Calu3 (cell line): ENCODE measurements at regions not wholly inside any gene's neighbourhood (a gene's known extent, or its start where the extent isn't known, plus 50 kb on each side); places are given as distances from the start of the nearest gene placed in this dataset.

Experiments used
- BruUV-seq: library from RNA; stranded (reverse); fragments of 400-500 nt; replicated peaks from 2 replicates; lab custom pipeline; 2021; lab: Mats Ljungman, UMichigan
- CTCF ChIA-PET: fragments of 300-600 bp; sonication (Branson Sonifier 250); formaldehyde crosslinking; loops from one replicate; lab custom pipeline; 2022; ENCODE audit warnings: antibody characterized with exemption; lab: Charles Lee
- DNase-seq: peaks from one replicate; pipeline ENCODE4 v3.0.0; 2022
- H3K27ac Mint-ChIP-seq: one replicate; pipeline ENCODE4 v1.8.0; 2022; ENCODE audit warnings: mixed read lengths; ENCODE audit not compliant: unreplicated experiment
- H3K27me3 Mint-ChIP-seq: one replicate; pipeline ENCODE4 v1.8.0; 2022; ENCODE audit warnings: mixed read lengths; ENCODE audit not compliant: unreplicated experiment
- H3K36me3 Mint-ChIP-seq: one replicate; pipeline ENCODE4 v1.8.0; 2022; ENCODE audit warnings: mild to moderate bottlenecking, moderate library complexity, mixed read lengths; ENCODE audit not compliant: insufficient read depth, unreplicated experiment
- H3K4me1 Mint-ChIP-seq: one replicate; pipeline ENCODE4 v1.8.0; 2022; ENCODE audit warnings: mild to moderate bottlenecking, low read depth, mixed read lengths; ENCODE audit not compliant: unreplicated experiment
- H3K4me3 Mint-ChIP-seq: one replicate; pipeline ENCODE4 v1.8.0; 2022; ENCODE audit warnings: mild to moderate bottlenecking, low read depth, moderate library complexity, mixed read lengths; ENCODE audit not compliant: unreplicated experiment
- H3K9me3 Mint-ChIP-seq: one replicate; pipeline ENCODE4 v1.8.0; 2022; ENCODE audit warnings: low read depth, mixed read lengths; ENCODE audit not compliant: unreplicated experiment
- CTCF ChIP-seq: fragments of 200-600 bp; IDR thresholded peaks from one replicate; pipeline ENCODE4 v1.8.0; 2022; ENCODE audit warnings: antibody characterized with exemption; ENCODE audit not compliant: unreplicated experiment
- intact Hi-C: fragments of 100-400 bp; cut with micrococcal nuclease; formaldehyde crosslinking; loops from one replicate; pipeline ENCODE4 v1.10.0; 2022; ENCODE audit not compliant: unreplicated experiment

- Mint-ChIP-seq H3K4me3 (no peak overlapping the region), H3K4me1 (peaks cover 15% of the 10 kb centered on the region), H3K27ac (no peak overlapping the region)
These were observed 846.5 kb upstream of the ALCAM start for GRCh38 chr3:104520228-104520655.

GRCh38 chr3:104521606-104522336 lies 844.9 kb upstream of the ALCAM start:
- BruUV-seq: no TSS peak
- TF ChIP-seq CTCF: no peak
- Mint-ChIP-seq H3K27ac (no peak overlapping the region), H3K27me3 (no peaks in the 10 kb centered on the region), H3K9me3 (no peaks in the 10 kb centered on the region), H3K4me3 (no peak overlapping the region), H3K36me3 (no peaks in the 10 kb centered on the region), H3K4me1 (peaks cover 15% of the 10 kb centered on the region)
- CTCF ChIA-PET: no interaction called here
- intact Hi-C loops: no loop called here
- DNase-seq: peak; percentile 26

More at GRCh38 chr3:104520228-104520655, 846.5 kb upstream of the ALCAM start:
- intact Hi-C loops: no loop called here
- CTCF ChIA-PET: no interaction called here
- Mint-ChIP-seq H3K9me3 (no peaks in the 10 kb centered on the region), H3K27me3 (no peaks in the 10 kb centered on the region), H3K36me3 (no peaks in the 10 kb centered on the region)
- no peak for DNase-seq
- BruUV-seq: no TSS peak
- TF ChIP-seq CTCF: no peak

- no peak for TF ChIP-seq CTCF
- DNase-seq: no peak
- H3K27ac Mint-ChIP-seq: no peak overlapping the region
- intact Hi-C loops: no loop called here
- no peaks in the 10 kb centered on the region for H3K36me3 Mint-ChIP-seq
- no peak overlapping the region for H3K4me3 Mint-ChIP-seq
- H3K4me1 Mint-ChIP-seq: peaks cover 15% of the 10 kb centered on the region
- BruUV-seq: no TSS peak
- CTCF ChIA-PET: no interaction called here
- no peaks in the 10 kb centered on the region for H3K9me3 Mint-ChIP-seq
- no peaks in the 10 kb centered on the region for H3K27me3 Mint-ChIP-seq
These were observed 843.6 kb upstream of the ALCAM start for GRCh38 chr3:104523136-104523535.

GRCh38 chr3:104526901-104527401 lies 839.8 kb upstream of the ALCAM start:
- Mint-ChIP-seq H3K36me3 (no peaks in the 10 kb centered on the region), H3K4me3 (no peak overlapping the region), H3K27me3 (no peaks in the 10 kb centered on the region), H3K27ac (no peak overlapping the region), H3K9me3 (peaks cover under 1% of the 10 kb centered on the region), H3K4me1 (no peaks in the 10 kb centered on the region)
- CTCF ChIA-PET: no interaction called here
- TF ChIP-seq CTCF: no peak
- no peak for DNase-seq
- intact Hi-C loops: no loop called here
- no TSS peak for BruUV-seq
